ENCODE measurements at regions not wholly inside any gene's neighbourhood (a gene's known extent, or its start where the extent isn't known, plus 50 kb on each side); places are given as distances from the start of the nearest gene placed in this dataset.

- no peak for DNase-seq (ENCODE audit: low spot score)
Observed at GRCh38 chrX:10747975-10748374, 127.6 kb upstream of the MID1 start.

DNA sequence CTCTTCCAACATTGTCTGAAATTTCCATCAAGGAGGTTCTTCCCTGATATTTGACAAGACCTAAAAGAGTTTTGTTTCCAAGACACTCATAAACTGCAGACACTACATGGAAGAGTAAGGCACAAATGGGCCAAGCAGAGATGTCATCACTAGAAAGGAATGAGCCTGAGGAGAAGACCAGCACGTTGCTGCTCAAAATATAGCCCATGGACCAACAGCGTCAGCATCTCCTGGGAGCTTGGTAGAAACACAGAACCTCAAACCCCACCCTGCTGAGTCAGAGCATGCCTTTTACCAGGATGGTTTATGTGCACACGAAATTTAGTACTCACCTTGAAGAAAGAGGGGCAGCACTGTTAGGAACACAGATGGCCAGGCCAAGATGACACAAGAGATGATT lies 128.7 kb upstream of the MID1 start:
- no peak for DNase-seq (ENCODE audit: low spot score)

DNA sequence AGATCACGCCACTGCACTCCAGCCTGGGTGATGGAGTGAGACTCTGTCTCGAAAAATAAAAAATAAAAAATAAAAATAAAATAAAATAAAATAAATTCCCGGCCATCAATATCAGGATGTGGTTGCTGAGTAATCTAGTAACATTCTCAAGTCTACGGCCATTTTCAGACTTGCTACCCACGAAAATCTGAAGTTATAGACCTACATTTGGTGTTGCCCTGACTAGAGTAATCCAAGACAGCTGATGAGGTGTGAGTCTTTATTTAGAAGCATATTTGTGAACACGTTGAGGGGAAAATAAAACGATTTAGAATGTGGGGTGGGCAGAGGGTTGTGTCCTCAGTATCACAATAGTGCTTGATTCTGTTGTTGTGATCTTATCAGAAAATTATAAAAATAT lies 130.2 kb upstream of the MID1 start:
- DNase-seq (ENCODE audit: low spot score): no peak

DNA sequence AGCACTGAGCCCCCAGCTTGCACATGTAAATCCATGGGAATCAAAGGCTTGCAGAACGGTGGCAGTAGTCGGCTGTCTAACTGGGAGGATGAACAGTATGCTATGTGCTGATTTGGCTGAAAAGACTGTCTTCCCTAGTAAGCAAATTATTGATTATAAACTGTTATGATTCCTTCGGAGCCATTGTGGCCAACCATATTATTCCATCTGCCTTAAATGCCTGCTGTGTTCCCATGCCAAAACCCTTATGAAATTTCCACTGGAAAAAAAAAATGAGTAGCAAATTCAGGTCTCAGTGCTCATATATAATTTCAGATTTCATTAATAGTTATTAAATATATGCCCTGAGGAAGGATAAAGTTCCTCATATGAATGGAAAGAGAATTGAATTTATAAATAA lies 132.7 kb upstream of the MID1 start:
- no peak for DNase-seq (ENCODE audit: low spot score)

GRCh38 chrX:10754445-10754844 lies 134.1 kb upstream of the MID1 start:
- no peak for DNase-seq (ENCODE audit: low spot score)

- DNase-seq (ENCODE audit: low spot score): peak; percentile 11
Observed at GRCh38 chrX:10755439-10756334, 135.3 kb upstream of the MID1 start.

GRCh38 chrX:10756441-10756840 lies 136.1 kb upstream of the MID1 start:
- DNase-seq (ENCODE audit: low spot score): peak; percentile 15

GRCh38 chrX:10759141-10759799 lies 138.9 kb upstream of the MID1 start:
- no peak for DNase-seq (ENCODE audit: low spot score)

DNA sequence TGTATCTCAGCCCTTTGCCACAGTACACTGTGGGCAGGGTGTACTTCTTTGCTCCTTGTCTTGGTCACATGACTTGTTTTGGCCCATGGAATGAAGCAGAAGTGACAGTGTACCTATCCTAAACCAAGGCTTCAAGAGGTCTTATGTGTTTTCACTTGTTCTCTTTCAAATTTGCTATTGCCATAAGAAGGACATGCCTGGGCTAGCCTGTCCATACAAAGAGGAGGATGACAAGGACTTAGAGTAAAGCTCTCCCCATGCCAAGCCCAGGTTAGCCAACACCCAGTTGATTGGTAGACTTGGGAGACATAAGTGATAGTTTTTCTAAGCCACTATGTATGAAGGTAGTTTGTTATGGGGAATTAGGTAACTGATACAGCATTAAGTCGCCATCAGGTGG lies 141.1 kb upstream of the MID1 start:
- no peak for DNase-seq (ENCODE audit: low spot score)

DNA sequence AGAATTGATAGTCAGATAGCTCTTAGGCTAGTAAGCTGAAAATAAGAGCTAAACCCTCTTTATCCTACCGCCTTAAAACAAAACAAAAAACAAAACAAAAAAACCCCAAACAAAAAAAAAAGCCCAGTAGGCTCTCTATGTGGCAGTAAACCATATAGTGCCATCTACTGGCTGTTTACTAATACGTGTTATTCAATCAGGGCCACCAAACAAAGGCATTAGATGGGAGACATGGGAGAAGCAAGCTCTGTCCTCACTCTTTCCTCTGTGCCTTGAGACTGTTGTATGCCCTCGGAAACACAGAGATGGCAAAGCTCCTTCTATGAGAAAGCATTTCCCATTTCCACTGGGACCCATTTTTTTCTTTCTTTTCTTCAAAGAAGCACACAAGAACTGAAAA lies 148.8 kb upstream of the MID1 start:
- no peak for DNase-seq (ENCODE audit: low spot score)

DNA sequence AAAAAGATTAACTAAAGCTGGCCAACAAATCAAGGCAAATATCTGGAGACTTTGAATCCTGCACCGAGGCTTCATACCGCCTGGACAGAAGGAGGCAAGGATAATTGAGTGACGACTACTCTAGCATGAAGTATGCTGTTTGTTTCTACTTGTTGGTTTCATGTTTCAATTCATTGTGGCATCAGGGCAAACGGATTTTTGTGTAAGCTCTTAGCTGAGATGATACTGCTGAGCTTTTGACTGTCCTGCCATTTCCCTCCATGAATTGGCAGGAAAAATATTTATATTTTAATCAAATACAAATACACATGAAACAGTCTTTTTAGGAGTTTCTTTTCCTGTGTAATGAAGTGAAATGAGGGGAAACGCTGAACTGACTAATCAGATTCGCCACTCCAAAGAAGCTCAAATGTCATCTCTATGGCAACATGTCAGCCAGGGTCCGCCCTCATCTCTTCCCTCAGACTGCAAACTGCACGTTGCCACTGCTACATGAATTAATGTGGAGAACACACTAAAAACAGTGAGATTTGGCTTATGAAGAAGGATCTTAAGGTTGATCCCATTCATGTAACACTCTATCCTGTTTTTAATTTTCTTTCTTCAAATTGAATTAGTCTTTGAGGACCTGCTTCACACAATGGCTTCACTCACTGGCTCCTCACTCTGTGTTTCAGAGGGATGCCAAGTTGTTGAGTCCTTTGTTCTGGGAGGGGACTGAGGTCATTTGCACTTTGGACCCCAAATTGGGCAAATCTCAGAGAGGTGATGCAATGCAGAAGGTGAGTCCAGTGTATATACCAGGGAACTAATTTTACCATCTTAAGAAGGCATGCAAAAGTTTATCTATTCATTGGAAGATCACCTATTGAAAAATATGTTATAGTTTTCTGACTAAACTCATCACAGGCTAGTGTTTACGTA lies 149.6 kb upstream of the MID1 start:
- DNase-seq (ENCODE audit: low spot score): no peak

GRCh38 chrX:10773318-10773717 lies 152.9 kb upstream of the MID1 start:
- DNase-seq (ENCODE audit: low spot score): no peak

DNA sequence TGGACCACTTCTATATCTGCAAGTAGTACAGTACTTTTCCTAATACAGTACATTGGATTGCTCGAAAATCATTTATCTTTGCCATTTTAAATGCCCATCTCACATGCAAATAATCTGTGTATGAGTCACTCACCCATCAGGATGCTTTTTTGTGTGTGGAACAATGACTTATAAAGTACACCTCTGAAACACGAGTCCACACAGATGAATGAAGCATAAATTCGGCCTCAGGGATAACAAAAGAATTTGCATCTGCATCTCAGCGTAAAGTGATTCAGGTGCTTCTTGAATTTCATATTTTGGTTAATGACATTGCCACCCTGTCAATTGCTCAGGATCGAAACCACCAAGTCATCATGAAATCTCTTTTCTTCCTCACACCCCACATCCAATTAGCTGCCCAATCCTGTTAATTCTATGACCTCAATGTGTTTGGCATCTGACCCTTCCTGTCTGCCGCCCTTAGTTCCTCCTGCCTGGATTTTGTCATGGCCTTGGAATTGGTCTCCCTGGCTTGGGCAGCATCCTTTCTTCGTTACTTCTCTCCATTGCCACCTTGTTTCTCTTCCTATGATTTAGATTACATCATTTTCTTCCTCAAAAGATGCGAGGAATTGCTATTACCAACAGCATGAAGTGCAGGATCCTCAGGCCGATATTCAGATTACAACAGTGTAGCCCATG lies 161.6 kb upstream of the MID1 start:
- DNase-seq (ENCODE audit: low spot score): no peak

- no peak for DNase-seq (ENCODE audit: low spot score)
Observed at GRCh38 chrX:10783451-10783995, 163.1 kb upstream of the MID1 start.

DNA sequence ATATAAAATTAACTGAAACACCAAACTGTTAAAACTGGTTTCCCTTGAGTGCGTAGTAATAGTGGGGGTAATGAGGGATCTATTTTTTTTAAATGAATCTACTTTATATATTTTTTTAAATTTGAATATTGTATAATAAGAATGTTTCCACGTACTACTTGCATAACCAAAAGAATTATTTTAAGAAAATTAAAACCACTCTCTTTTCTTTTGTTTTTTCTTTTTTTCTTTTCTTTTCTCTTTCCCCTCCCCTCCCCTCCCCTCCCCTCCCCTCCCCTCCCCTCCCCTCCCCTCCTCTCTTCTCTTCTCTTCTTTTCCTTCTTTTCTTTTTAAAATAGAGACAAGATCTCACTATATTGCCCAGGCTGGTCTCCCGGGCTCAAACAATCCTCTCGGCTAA lies 166.9 kb upstream of the MID1 start:
- DNase-seq (ENCODE audit: low spot score): no peak

DNA sequence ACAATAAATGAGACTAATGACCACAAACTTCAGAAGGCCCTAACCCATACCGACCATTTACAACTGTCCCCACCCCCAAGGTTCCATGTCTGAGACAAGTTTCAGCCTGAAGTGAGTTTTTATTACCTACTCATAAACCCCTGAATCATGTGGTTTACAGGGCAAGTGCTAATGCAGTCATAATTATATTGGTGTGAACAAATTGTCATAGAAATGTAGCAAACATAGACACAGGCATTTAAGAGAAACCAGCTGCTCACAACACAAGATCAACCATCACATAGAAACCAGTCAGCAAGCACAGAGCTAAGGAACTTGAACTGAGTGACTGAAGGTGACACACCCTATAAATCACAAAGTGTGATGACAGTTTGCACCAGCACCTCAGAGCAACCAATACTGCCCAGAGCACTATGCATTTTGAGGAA lies 173.8 kb upstream of the MID1 start:
- no peak for DNase-seq (ENCODE audit: low spot score)

GRCh38 chrX:10795721-10796120 lies 175.3 kb upstream of the MID1 start:
- DNase-seq (ENCODE audit: low spot score): no peak

- no peak for DNase-seq (ENCODE audit: low spot score)
Observed at GRCh38 chrX:10797466-10797865, 177.1 kb upstream of the MID1 start.

GRCh38 chrX:10798041-10798440 lies 177.7 kb upstream of the MID1 start:
- DNase-seq (ENCODE audit: low spot score): no peak

- DNase-seq (ENCODE audit: low spot score): no peak
Observed at GRCh38 chrX:10800796-10801195, 180.4 kb upstream of the MID1 start.

DNA sequence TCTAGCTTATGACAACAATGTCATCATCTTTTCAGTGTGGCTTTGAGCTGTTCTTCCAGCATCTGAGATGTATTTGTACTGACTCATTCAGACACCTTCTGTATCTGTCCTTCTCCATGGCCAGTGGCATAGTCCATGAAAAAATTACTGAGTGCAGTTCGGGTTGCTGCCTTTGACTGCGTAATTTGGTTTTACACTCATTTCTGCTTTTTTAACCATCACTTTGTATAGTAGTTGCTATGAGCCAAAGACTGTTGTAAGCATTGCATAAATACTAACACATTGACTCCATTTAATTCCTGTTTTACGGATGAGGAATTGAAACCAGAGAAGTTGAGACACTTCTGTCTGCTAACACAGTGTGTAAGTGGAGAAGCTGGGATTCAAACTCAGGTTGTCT lies 190.7 kb upstream of the MID1 start:
- no peak for DNase-seq (ENCODE audit: low spot score)

- no peak for DNase-seq (ENCODE audit: low spot score)
Observed at GRCh38 chrX:10813761-10814160, 193.4 kb upstream of the MID1 start.

All from HuH-7 (cell line).